A549 (cell line): ENCODE measurements at regions not wholly inside any gene's neighbourhood (a gene's known extent, or its start where the extent isn't known, plus 50 kb on each side); places are given as distances from the start of the nearest gene placed in this dataset.

Experiments used
- ATAC-seq, 2 experiments: fragments of 200-7000 bp in 1 of 2; fragments of >200 bp in 1 of 2; cut with Nextera tagmentation in 1 of 2; cut with Tn5 transposase in 1 of 2; 3 replicates each; pipeline versions ENCODE4 v1.8.0 to v1.9.1; 2018 to 2020; ENCODE audit warnings: mild to moderate bottlenecking in 1 of 2, moderate library complexity in 1 of 2
- CTCF ChIA-PET: fragments of 300-600 bp; sonication (Branson Sonifier 250); formaldehyde crosslinking; extraction: SDS; loops from one replicate; lab custom pipeline; 2021; ENCODE audit warnings: antibody characterized with exemption, inconsistent platforms; lab: Yijun Ruan, JAX
- POLR2A ChIA-PET: fragments of 350-600 bp; formaldehyde crosslinking; extraction: SDS; loops from one replicate; lab custom pipeline; 2021; ENCODE audit warnings: antibody characterized with exemption, inconsistent platforms; lab: Yijun Ruan, JAX
- DNase-seq, 2 experiments: peaks; one replicate each; pipeline versions ENCODE4 v3.0.0 to v3.0.0-alpha.2; 2011 to 2016; ENCODE audit warnings: low read depth in 1 of 2, low spot score in 1 of 2
- FAIRE-seq: peaks from 2 replicates; lab custom pipeline; 2011; peaks lifted over from hg19 to GRCh38; lab: Jason Lieb, UNC
- H3K27ac ChIP-seq, 2 experiments: fragments of >200 bp; sonication (Bioruptor Twin); formaldehyde crosslinking; 3 replicates each; pipeline ENCODE4 v1.5.1; 2016 to 2017
- H3K4me1 ChIP-seq: fragments of >200 bp; sonication (Bioruptor Twin); formaldehyde crosslinking; 3 replicates; pipeline ENCODE4 v1.6.1; 2016
- H3K4me2 ChIP-seq: fragments of >200 bp; sonication (Bioruptor Twin); formaldehyde crosslinking; 3 replicates; pipeline ENCODE4 v1.6.1; 2016
- H3K4me3 ChIP-seq: fragments of >200 bp; sonication (Bioruptor Twin); formaldehyde crosslinking; 3 replicates; pipeline ENCODE4 v1.5.1; 2016
- H3K9me3 ChIP-seq: fragments of >200 bp; sonication (Bioruptor Twin); formaldehyde crosslinking; 3 replicates; pipeline ENCODE4 v1.6.1; 2016
- BHLHE40 ChIP-seq: IDR thresholded peaks from 2 replicates; pipeline ENCODE4 v1.6.1; 2012; ENCODE audit warnings: low read depth, low read length, inconsistent platforms
- CBX8 ChIP-seq: fragments of 200-600 bp; sonication (generic); IDR thresholded peaks from 2 replicates; pipeline ENCODE4 v1.6.1; 2016
- CEBPB ChIP-seq, 2 experiments: fragments of >200 bp in 1 of 2; sonication (Bioruptor Twin) in 1 of 2; formaldehyde crosslinking in 1 of 2; IDR thresholded peaks; 2 replicates each; pipeline ENCODE4 v1.6.1; 2012 to 2016
- CHD2 ChIP-seq: fragments of 150-350 bp; IDR thresholded peaks from 2 replicates; pipeline ENCODE4 v1.6.1; 2014; ENCODE audit warnings: low read length; ENCODE audit not compliant: partially characterized antibody
- CHD4 ChIP-seq: fragments of 200-600 bp; sonication (generic); IDR thresholded peaks from 2 replicates; pipeline ENCODE4 v1.6.1; 2016; ENCODE audit warnings: antibody characterized with exemption, mild to moderate bottlenecking, borderline replicate concordance
- EHMT2 ChIP-seq: fragments of 200-600 bp; sonication (generic); IDR thresholded peaks from 2 replicates; pipeline ENCODE4 v1.6.1; 2016; ENCODE audit warnings: antibody characterized with exemption, low read depth, mild to moderate bottlenecking, moderate library complexity
- FOSB ChIP-seq: fragments of 250-450 bp; sonication (Bioruptor Pico); IDR thresholded peaks from 2 replicates; pipeline ENCODE4 v1.5.0; 2020; ENCODE audit warnings: mild to moderate bottlenecking, moderate library complexity
- HDAC2 ChIP-seq: fragments of 200-600 bp; sonication (generic); IDR thresholded peaks from 2 replicates; pipeline ENCODE4 v1.6.1; 2016
- HOXB13 ChIP-seq: fragments of 250-450 bp; sonication (Bioruptor Pico); IDR thresholded peaks from 2 replicates; pipeline ENCODE4 v1.5.0; 2020; ENCODE audit warnings: low read depth, mild to moderate bottlenecking, moderate library complexity
- HOXB5 ChIP-seq: fragments of 250-450 bp; sonication (Bioruptor Pico); IDR thresholded peaks from 2 replicates; pipeline ENCODE4 v1.5.0; 2020; ENCODE audit warnings: mild to moderate bottlenecking, moderate library complexity
- JUNB ChIP-seq: fragments of >200 bp; sonication (Bioruptor Twin); formaldehyde crosslinking; IDR thresholded peaks from 2 replicates; pipeline ENCODE4 v1.6.1; 2016
- KDM1A ChIP-seq: fragments of 200-600 bp; sonication (generic); IDR thresholded peaks from 2 replicates; pipeline ENCODE4 v1.6.1; 2016; ENCODE audit warnings: low read depth, mild to moderate bottlenecking
- MAZ ChIP-seq: fragments of 150-350 bp; IDR thresholded peaks from 2 replicates; pipeline ENCODE4 v1.6.1; 2014; ENCODE audit warnings: antibody characterized with exemption, low read depth, low read length, borderline replicate concordance
- MYC ChIP-seq: IDR thresholded peaks from 2 replicates; pipeline ENCODE4 v1.6.1; 2012; ENCODE audit warnings: mild to moderate bottlenecking, inconsistent platforms, low read length, improper control_type of control experiment, borderline replicate concordance
- NR3C1 ChIP-seq: fragments of >200 bp; sonication (Bioruptor Twin); formaldehyde crosslinking; IDR thresholded peaks from 3 replicates; pipeline ENCODE4 v1.6.1; 2017
- POLR2A ChIP-seq: IDR thresholded peaks from 2 replicates; pipeline ENCODE4 v1.6.1; 2012; ENCODE audit warnings: mild to moderate bottlenecking, low read length
- RAD21 ChIP-seq, 2 experiments: fragments of >200 bp in 1 of 2; sonication (Bioruptor Twin) in 1 of 2; formaldehyde crosslinking in 1 of 2; IDR thresholded peaks in 1 of 2; conservative IDR thresholded peaks in 1 of 2; 2 replicates in 1 of 2; 3 replicates in 1 of 2; pipeline ENCODE4 v1.6.1; 2012 to 2018; ENCODE audit warnings: inconsistent platforms in 1 of 2
- RARB ChIP-seq: fragments of 250-450 bp; sonication (Bioruptor Pico); IDR thresholded peaks from 2 replicates; pipeline ENCODE4 v1.8.0; 2021; ENCODE audit warnings: mild to moderate bottlenecking, moderate library complexity
- RCOR1 ChIP-seq: fragments of 150-350 bp; IDR thresholded peaks from 2 replicates; pipeline ENCODE4 v1.6.1; 2014; ENCODE audit warnings: antibody characterized with exemption, low read length, low read depth
- SMC3 ChIP-seq: fragments of >200 bp; sonication (Bioruptor Twin); formaldehyde crosslinking; IDR thresholded peaks from 3 replicates; pipeline ENCODE4 v1.6.1; 2018; ENCODE audit warnings: inconsistent platforms
- SREBF2 ChIP-seq: fragments of 450-650 bp; IDR thresholded peaks from 2 replicates; pipeline ENCODE4 v1.6.1; 2014; ENCODE audit warnings: mild to moderate bottlenecking, moderate library complexity
- TP53 ChIP-seq: fragments of 250-450 bp; sonication (Bioruptor Pico); IDR thresholded peaks from 2 replicates; pipeline ENCODE4 v1.5.0; 2021; ENCODE audit warnings: mild to moderate bottlenecking, moderate library complexity
- ZFP36 ChIP-seq: fragments of 450-650 bp; IDR thresholded peaks from 2 replicates; pipeline ENCODE4 v1.6.1; 2014; ENCODE audit warnings: borderline replicate concordance; ENCODE audit not compliant: partially characterized antibody
- ZSCAN20 ChIP-seq: fragments of 250-450 bp; sonication (Bioruptor Pico); IDR thresholded peaks from 2 replicates; pipeline ENCODE4 v1.8.0; 2022; ENCODE audit warnings: mild to moderate bottlenecking, moderate library complexity
- WGBS: methylation state at CpG from one replicate; pipeline ENCODE4 v1.1.6; 2017; ENCODE audit errors: missing lambda C conversion rate; 5-methylcytosine and 5-hydroxymethylcytosine counted together
- TF ChIP-seq, protein P1 (sequence below): fragments of 150-350 bp; IDR thresholded peaks from 2 replicates; pipeline ENCODE4 v1.6.1; 2014; ENCODE audit warnings: low read depth, mild to moderate bottlenecking, low read length
- TF ChIP-seq, protein P2 (sequence below): IDR thresholded peaks from 2 replicates; pipeline ENCODE4 v1.6.1; 2012
- TF ChIP-seq, protein P3 (sequence below): fragments of >200 bp; sonication (Bioruptor Twin); formaldehyde crosslinking; IDR thresholded peaks from 3 replicates; pipeline ENCODE4 v1.5.1; 2016
- TF ChIP-seq, protein P4 (sequence below): IDR thresholded peaks from 2 replicates; pipeline ENCODE4 v1.6.1; 2012; ENCODE audit warnings: low read depth, borderline replicate concordance
- TF ChIP-seq, protein P5 (sequence below): fragments of >200 bp; sonication (Bioruptor Twin); formaldehyde crosslinking; IDR thresholded peaks from 2 replicates; pipeline ENCODE4 v1.6.1; 2016
- TF ChIP-seq, protein P6 (sequence below): fragments of >200 bp; sonication (Bioruptor Twin); formaldehyde crosslinking; IDR thresholded peaks from 3 replicates; pipeline ENCODE4 v1.6.1; 2016
- TF ChIP-seq, protein P7 (sequence below): fragments of 450-650 bp; IDR thresholded peaks from 2 replicates; pipeline ENCODE4 v1.6.1; 2014; ENCODE audit warnings: antibody characterized with exemption

DNA sequence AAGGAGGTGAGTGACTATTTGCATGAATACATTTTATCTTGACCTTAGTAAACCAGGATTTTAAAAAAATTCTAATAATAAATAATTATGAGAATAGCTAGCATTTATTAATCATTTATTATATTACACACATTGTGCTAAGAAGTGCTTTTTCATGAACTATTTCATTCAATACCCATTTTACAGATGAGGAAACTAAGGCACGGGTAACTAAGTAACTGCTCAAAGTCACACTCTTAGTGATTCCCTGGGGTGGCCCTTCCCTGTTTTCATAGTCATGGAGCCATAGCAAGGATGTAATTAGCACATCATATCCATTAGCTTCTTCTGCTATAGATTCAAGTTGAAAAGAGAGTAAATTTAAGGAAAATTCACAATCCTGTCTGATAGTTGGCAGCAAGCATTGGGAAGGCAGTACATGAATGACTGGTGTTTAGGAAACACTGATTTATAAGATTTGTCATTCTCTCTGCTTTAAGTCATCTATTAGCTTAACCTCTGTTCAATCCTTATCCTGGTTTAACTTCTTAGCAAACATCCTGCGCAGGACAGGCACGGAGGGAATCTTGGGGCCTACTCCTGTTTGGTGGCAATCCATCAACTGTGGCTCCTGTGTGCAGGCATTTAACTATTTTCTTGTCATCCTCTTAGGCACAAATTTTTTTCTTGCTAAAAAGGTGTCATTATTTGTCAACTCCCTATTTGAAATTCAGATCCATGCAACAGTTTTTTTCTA, 68.3 kb downstream of the RIN2 start:
- ATAC-seq, result no peak; a peak in 1 of 6 replicates
- POLR2A ChIA-PET, result interaction anchor here (1.2 kb wide), 1 partner anchor 191 kb away, joined by 6 read pairs; the partner anchor contains the start of gene NAA20
- 59% methylated on average over 3 of the region's 3 CpGs for WGBS

DNA sequence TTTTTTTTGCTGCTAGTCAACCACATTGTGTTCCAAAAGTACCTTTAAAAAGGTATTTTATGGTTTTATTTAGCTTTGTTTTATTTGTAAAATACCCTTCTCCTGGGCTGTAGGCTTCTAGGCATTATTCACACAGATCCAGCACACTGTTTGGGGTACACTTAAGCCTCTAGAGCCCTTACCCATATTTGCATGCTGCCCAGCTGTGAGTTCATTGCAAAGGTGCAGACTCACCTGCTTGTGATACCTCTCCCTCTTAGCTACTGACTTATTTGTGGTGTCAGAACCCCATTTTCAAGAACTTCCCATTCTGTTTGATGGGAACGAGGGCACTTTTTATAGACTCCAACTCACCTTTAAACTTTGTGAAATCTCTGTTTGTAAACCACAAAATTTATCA, 69.8 kb downstream of the RIN2 start:
- H3K4me2 ChIP-seq, result peak overlapping the region; percentile 54
- H3K27ac ChIP-seq, result peak overlapping the region; percentile 31 to 75; a peak in 4 of 6 replicates
- H3K4me1 ChIP-seq, result peaks cover 21% of the 10 kb centered on the region
- no peak overlapping the region for H3K4me3 ChIP-seq
- ATAC-seq (no peak), DNase-seq (no peak)
- TF ChIP-seq RARB (CRISPR knock-in tag) (no peak), SREBF2 (no peak), HDAC2 (no peak), ZSCAN20 (CRISPR knock-in tag) (no peak), CEBPB (IDR thresholded peaks at IDR 0.05) (no peak), BHLHE40 (no peak), CHD2 (no peak), MAZ (no peak), FOSB (CRISPR knock-in tag) (no peak), JUNB (no peak), ZFP36 (no peak), TP53 (CRISPR knock-in tag) (no peak), MYC (no peak)
- TF ChIP-seq, protein P1, sequence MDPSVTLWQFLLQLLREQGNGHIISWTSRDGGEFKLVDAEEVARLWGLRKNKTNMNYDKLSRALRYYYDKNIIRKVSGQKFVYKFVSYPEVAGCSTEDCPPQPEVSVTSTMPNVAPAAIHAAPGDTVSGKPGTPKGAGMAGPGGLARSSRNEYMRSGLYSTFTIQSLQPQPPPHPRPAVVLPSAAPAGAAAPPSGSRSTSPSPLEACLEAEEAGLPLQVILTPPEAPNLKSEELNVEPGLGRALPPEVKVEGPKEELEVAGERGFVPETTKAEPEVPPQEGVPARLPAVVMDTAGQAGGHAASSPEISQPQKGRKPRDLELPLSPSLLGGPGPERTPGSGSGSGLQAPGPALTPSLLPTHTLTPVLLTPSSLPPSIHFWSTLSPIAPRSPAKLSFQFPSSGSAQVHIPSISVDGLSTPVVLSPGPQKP, result no peak
- TF ChIP-seq, protein P2, sequence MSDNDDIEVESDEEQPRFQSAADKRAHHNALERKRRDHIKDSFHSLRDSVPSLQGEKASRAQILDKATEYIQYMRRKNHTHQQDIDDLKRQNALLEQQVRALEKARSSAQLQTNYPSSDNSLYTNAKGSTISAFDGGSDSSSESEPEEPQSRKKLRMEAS, result no peak
- TF ChIP-seq, protein P3, sequence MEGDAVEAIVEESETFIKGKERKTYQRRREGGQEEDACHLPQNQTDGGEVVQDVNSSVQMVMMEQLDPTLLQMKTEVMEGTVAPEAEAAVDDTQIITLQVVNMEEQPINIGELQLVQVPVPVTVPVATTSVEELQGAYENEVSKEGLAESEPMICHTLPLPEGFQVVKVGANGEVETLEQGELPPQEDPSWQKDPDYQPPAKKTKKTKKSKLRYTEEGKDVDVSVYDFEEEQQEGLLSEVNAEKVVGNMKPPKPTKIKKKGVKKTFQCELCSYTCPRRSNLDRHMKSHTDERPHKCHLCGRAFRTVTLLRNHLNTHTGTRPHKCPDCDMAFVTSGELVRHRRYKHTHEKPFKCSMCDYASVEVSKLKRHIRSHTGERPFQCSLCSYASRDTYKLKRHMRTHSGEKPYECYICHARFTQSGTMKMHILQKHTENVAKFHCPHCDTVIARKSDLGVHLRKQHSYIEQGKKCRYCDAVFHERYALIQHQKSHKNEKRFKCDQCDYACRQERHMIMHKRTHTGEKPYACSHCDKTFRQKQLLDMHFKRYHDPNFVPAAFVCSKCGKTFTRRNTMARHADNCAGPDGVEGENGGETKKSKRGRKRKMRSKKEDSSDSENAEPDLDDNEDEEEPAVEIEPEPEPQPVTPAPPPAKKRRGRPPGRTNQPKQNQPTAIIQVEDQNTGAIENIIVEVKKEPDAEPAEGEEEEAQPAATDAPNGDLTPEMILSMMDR, result no peak
- TF ChIP-seq, protein P4, sequence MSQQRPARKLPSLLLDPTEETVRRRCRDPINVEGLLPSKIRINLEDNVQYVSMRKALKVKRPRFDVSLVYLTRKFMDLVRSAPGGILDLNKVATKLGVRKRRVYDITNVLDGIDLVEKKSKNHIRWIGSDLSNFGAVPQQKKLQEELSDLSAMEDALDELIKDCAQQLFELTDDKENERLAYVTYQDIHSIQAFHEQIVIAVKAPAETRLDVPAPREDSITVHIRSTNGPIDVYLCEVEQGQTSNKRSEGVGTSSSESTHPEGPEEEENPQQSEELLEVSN, result no peak
- TF ChIP-seq, all 56 proteins: peak for 0
- no peak for FAIRE-seq
- CTCF ChIA-PET, result interaction anchor here (0.7 to 5.0 kb wide), 38 partner anchors 10 to 185 kb away, joined by 3 to 55 read pairs (median 4); no protein-coding TSS in a partner anchor
- H3K9me3 ChIP-seq, result no peaks in the 10 kb centered on the region
- WGBS, result 41% methylated on average over 1 of the region's 1 CpG
- POLR2A ChIA-PET, result interaction anchor here (0.8 to 1.6 kb wide), 4 partner anchors 12 to 189 kb away, joined by 3 to 7 read pairs (median 6); partner anchors contain the start of gene NAA20

More for the DNA sequence above, 68.3 kb downstream of the RIN2 start:
- CTCF ChIA-PET, result interaction anchor here (0.6 to 5.0 kb wide), 11 partner anchors 9 to 90 kb away, joined by 3 to 55 read pairs (median 3); no protein-coding TSS in a partner anchor
- peak; percentile 98 for TF ChIP-seq HDAC2
- no peak for TF ChIP-seq CBX8
- no peak for TF ChIP-seq EHMT2
- peak; percentile 97 for TF ChIP-seq KDM1A
- TF ChIP-seq TP53 (CRISPR knock-in tag), result no peak
- no peak for TF ChIP-seq RAD21 (conservative IDR thresholded peaks at IDR 0.05 in 1 of 2, IDR thresholded peaks at IDR 0.05 in 1 of 2)
- TF ChIP-seq JUNB, result no peak
- TF ChIP-seq, protein P5, sequence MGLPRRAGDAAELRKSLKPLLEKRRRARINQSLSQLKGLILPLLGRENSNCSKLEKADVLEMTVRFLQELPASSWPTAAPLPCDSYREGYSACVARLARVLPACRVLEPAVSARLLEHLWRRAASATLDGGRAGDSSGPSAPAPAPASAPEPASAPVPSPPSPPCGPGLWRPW, result no peak
- TF ChIP-seq CHD4, result peak; percentile 88; the same call in 1 of the 2 replicates
- TF ChIP-seq MYC, result no peak
- no peak for TF ChIP-seq HOXB13 (CRISPR knock-in tag)
- TF ChIP-seq, protein P6, sequence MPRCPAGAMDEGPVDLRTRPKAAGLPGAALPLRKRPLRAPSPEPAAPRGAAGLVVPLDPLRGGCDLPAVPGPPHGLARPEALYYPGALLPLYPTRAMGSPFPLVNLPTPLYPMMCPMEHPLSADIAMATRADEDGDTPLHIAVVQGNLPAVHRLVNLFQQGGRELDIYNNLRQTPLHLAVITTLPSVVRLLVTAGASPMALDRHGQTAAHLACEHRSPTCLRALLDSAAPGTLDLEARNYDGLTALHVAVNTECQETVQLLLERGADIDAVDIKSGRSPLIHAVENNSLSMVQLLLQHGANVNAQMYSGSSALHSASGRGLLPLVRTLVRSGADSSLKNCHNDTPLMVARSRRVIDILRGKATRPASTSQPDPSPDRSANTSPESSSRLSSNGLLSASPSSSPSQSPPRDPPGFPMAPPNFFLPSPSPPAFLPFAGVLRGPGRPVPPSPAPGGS, result no peak
- no peak for TF ChIP-seq POLR2A
- no peak for TF ChIP-seq MAZ
- no peak for TF ChIP-seq CHD2
- TF ChIP-seq RCOR1, result no peak
- TF ChIP-seq BHLHE40, result no peak
- TF ChIP-seq, protein P7, sequence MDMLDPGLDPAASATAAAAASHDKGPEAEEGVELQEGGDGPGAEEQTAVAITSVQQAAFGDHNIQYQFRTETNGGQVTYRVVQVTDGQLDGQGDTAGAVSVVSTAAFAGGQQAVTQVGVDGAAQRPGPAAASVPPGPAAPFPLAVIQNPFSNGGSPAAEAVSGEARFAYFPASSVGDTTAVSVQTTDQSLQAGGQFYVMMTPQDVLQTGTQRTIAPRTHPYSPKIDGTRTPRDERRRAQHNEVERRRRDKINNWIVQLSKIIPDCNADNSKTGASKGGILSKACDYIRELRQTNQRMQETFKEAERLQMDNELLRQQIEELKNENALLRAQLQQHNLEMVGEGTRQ, result no peak
- TF ChIP-seq SMC3, result no peak
- TF ChIP-seq NR3C1, result no peak
- TF ChIP-seq FOSB (CRISPR knock-in tag), result no peak
- TF ChIP-seq HOXB5 (CRISPR knock-in tag), result no peak
- TF ChIP-seq, all 56 proteins: peak for 3
- FAIRE-seq (peak; percentile 43), DNase-seq (peak in 1 of 2 experiments; percentile 38)
- H3K4me2 ChIP-seq, result peak overlapping the region; percentile 10; the same call in 1 of the 3 replicates
- H3K9me3 ChIP-seq, result no peaks in the 10 kb centered on the region
- peaks cover 21% of the 10 kb centered on the region for H3K4me1 ChIP-seq
- H3K4me3 ChIP-seq, result no peak overlapping the region
- peak overlapping the region in 1 of 2 experiments; percentile 42; a peak in 3 of 6 replicates for H3K27ac ChIP-seq
